HG03280 (cell line): ENCODE measurements at regions not wholly inside any gene's neighbourhood (a gene's known extent, or its start where the extent isn't known, plus 50 kb on each side); places are given as distances from the start of the nearest gene placed in this dataset.
"Not testable (repeated sequence)": the region's sequence is repeated elsewhere in the genome, so short reads cannot be mapped to it uniquely, and the experiment has no call there.

ENCODE experiments used
- ATAC-seq: cut with Tn5 transposase; IDR thresholded peaks from one replicate; pipeline ENCODE4 v1.9.1; 2021; ENCODE audit warnings: mild to moderate bottlenecking, moderate library complexity; ENCODE audit not compliant: unreplicated experiment

- ATAC-seq = no peak
Measured at GRCh38 chr10:4639960-4640359, 186.0 kb upstream of the AKR1E2 start.

- no peak for ATAC-seq
Measured at GRCh38 chr10:4638099-4638498, 187.9 kb upstream of the AKR1E2 start.

GRCh38 chr10:4637657-4638056 lies 188.3 kb upstream of the AKR1E2 start:
- ATAC-seq = no peak

DNA sequence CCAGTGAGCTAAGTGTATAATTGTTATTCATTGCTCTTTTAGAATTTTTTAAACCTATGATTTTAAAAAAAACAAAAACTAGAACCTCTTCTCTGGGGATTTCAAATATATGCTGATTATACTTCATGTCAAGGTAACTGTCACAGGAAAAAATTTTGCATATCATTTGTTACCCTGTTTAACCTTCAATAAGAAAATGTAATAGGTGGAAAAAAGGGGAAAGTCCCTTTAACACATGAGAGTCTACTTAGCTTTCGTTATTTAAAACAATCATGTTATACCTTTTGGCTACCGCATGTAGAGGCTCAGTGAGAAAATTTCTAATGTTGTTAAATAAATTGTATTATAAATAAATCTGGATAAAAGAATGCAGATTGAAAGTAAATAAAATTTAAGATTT lies 190.1 kb upstream of the AKR1E2 start:
- no peak for ATAC-seq

GRCh38 chr10:4635388-4635787 lies 190.6 kb upstream of the AKR1E2 start:
- no peak for ATAC-seq

DNA sequence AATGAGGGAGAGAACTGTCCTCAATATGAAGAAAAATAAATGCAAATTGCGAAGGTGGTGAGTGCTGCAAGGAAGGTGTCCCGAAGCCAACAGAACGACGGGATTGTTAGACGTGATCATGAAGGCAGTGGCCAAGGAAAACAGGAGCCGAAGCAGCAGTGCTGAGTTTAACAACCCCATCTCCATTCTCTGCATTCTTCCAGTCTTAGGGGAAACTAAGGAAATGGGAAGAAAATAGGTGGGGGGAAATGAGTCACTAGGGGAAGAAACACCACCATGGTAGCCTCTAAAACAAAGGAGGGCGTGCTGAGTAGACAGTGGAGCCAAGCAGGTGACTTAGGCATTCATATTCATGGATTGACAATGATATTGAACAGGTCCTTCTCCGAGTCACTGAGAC lies 192.2 kb upstream of the AKR1E2 start:
- ATAC-seq = no peak

GRCh38 chr10:4633186-4633585 lies 192.8 kb upstream of the AKR1E2 start:
- ATAC-seq = no peak

DNA sequence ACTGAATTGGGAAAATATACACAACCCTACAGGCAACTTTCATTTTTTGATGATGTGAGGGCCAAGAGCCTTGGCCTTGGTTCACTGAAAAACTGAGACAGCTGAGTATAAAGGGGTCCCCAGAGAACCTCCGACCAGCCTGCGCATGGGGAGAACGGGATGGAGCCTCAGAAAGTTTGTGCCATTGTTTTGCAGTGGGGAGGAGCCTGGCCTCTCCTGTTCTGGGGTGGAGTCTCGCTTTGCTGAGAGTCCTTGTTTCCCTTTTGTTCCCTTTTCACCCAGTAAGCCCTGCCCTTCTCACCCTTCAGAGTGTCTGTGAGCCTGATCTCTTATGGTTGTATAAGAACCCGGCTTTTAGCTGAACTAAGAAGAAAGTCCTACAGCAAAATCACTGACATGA lies 193.2 kb upstream of the AKR1E2 start:
- ATAC-seq = no peak

DNA sequence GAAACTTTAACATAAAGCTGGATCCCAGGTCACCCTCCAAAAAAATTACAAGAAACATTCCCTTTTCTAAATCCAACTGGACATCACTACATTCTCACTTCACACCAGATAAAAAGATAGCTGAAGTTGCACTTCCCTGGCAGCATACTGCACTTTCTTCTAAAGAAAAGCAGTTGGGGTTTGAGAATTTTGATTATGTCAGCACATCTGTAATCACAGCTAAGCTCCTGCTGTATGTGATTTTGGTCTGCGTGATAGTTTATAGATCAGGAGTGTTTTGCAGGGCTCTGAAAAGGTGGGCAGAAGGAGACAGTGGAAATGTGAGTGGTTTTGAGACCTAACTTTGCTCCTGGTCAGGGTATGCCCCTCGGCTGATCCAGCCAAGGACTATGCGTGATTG lies 199.1 kb upstream of the AKR1E2 start:
- no peak for ATAC-seq

DNA sequence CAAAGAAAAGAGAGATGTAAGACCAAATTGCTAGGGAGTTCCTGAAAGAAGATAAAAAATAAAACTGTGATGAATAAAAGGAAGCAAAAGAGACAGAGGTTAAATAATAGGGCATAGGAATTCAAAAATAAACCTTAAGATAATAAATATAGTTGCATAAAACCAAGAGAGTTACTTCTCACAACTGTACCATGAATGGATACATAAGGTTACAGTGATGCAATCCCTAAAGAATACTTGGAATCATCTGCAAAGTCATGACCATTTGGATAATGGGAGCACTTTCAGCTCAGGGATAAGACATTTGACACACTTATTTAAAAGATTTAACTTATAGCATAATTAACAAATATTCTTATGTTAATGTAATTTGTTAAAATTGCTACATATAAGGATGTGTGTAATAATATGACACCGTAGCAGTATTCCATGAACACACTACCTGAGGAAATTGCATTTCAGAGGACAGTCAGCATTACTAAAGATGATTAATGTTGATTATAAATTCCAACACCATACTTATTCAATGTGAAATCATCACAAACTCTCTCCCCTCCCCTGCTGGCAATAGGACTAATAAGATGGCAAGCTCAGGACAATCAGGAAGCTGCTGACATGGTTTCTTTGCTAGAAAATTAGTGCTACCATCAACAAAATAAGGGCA lies 202.1 kb upstream of the AKR1E2 start:
- ATAC-seq = no peak

DNA sequence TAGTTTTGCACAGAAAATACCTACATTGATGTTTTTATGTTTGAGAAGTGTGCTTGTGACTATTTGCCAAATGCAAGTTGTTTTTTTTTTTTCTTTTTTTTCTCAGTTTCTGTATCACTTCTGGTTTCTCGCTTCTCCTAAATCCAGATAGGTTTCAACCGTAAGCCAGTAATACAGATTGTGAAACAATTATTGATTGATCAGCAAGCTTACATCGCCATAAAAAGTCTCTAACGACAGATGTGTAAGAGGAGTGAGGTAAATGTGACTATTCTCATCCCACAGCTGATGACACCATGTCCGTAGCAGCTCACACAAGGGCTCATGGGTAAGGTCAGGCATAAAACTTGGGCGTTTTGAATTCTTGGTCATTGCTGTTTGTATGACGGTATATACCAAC lies 202.8 kb upstream of the AKR1E2 start:
- ATAC-seq = no peak

GRCh38 chr10:4622384-4622783 lies 203.6 kb upstream of the AKR1E2 start:
- ATAC-seq = no peak

DNA sequence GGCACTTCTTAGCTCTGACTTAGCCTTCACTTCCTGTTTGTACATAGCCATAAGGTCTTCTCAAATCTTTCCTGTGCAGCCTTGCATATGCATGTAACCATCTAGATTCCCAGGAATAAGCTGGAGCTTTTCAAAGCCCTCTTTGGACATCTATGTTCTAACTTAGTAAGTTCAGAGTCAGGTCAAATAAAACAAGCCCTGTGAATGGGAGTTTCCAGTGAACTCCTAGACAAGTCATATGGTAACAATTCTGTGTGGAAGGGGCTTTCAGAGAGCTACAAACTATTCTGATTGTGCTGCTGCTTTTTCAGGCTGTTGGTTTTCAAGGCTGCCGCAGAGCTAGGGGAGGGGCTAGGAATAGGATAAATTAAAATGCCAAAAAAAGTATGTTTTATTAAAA lies 208.4 kb upstream of the AKR1E2 start:
- ATAC-seq = no peak

DNA sequence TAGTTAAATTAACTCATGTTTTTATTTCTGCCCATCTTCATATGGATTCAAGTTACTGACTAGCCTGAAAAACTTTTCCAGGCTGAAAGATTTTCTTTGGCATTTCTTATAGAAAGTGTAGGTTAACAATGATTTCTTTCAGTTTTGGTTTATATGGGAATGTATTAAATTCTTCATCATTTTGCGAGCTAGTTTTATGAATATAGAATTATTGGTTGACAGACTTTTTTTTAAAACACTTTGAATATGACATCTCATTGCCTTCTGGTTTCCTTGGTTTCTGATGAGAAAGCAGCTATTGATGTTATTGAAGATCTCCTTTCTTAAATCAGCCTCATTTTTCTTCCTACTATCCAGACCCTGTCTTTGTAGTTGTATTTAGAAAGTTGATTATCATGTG lies 211.0 kb upstream of the AKR1E2 start:
- no peak for ATAC-seq

- no peak for ATAC-seq
Measured at GRCh38 chr10:4609251-4609650, 216.8 kb upstream of the AKR1E2 start.

GRCh38 chr10:4607681-4608080 lies 218.3 kb upstream of the AKR1E2 start:
- no peak for ATAC-seq

GRCh38 chr10:4606856-4607636 lies 219.0 kb upstream of the AKR1E2 start:
- no peak for ATAC-seq

GRCh38 chr10:4602764-4603491 lies 223.1 kb upstream of the AKR1E2 start:
- ATAC-seq = no peak

- no peak for ATAC-seq
Measured at GRCh38 chr10:4599471-4599870, 226.5 kb upstream of the AKR1E2 start.

- ATAC-seq = not testable (repeated sequence)
Measured at GRCh38 chr10:4597898-4598297, 228.1 kb upstream of the AKR1E2 start.

- no peak for ATAC-seq
Measured at GRCh38 chr10:4596951-4597350, 229.1 kb upstream of the AKR1E2 start.

- no peak for ATAC-seq
Measured at GRCh38 chr10:4595719-4596319, 230.2 kb upstream of the AKR1E2 start.
